OCI-M2 (cell line): ENCODE measurements at regions not wholly inside any gene's neighbourhood (a gene's known extent, or its start where the extent isn't known, plus 50 kb on each side); places are given as distances from the start of the nearest gene placed in this dataset.
"Not testable (repeated sequence)": the region's sequence is repeated elsewhere in the genome, so short reads cannot be mapped to it uniquely, and the experiment has no call there.

Source experiments
- DNase-seq: peaks from one replicate; lab custom pipeline; 2025; ENCODE audit not compliant: unreplicated experiment; lab: John Stamatoyannopoulos, UW

DNA sequence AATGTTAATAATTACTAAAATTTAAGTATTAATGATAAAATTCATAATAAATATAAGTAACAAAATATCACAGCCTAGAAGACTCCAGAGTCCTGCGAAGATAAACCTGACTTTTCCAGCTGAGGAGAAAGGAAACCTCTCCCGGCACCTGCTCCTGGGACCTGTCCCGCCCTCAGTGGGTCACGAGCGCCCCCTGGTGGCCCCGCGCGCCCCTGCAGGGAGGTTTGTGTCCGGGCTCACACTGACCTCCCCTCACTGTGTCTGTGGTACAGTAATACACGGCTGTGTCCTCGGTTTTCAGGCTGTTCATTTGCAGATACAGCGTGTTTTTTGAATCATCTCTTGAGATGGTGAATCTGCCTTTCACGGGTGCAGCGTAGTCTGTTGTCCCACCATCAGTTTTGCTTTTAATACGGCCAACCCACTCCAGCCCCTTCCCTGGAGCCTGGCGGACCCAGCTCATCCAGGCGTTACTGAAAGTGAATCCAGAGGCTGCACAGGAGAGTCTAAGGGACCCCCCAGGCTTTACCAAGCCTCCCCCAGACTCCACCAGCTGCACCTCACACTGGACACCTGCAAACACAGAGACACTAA lies 627.1 kb downstream of the TMEM121 start:
- not testable (repeated sequence) for DNase-seq

DNA sequence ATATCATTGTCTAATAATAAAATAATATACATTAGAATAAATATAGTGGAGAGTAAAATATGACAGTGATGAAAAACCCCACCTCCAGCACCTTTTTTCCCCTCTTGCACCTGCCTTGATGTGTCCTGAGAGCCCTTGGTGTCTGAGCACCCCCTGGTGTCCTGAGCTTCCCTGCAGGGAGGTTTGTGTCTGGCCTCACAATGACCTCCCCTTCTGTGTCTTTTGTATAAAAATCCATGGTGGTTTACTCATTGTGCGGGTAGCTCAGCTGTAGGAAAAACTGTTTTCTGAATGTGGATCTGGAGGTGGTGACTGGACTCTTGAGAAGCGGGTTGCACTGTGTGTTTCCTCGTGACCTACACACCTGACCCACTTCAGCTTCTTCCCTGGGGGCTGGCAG lies 636.9 kb downstream of the TMEM121 start:
- DNase-seq, result no peak

DNA sequence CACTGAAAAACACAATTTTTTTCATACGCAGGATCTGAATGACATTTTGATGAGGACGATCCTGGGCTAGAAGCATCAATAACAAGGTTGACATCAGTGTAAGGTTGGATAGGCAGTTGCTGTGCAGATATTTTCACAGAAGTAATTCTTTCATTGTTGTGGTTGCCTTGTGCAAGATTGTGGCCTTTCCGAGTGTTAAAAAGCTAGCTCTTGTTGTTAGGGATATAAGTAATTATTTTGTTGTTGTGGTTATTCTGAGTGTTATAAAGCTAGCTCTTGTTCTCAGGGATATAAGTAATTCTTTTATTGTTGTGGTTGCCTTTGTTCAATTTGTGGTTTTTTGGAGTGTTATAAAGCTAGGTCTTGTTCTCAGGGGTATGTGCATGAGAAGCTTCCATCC lies 637.4 kb downstream of the TMEM121 start:
- not testable (repeated sequence) for DNase-seq

DNA sequence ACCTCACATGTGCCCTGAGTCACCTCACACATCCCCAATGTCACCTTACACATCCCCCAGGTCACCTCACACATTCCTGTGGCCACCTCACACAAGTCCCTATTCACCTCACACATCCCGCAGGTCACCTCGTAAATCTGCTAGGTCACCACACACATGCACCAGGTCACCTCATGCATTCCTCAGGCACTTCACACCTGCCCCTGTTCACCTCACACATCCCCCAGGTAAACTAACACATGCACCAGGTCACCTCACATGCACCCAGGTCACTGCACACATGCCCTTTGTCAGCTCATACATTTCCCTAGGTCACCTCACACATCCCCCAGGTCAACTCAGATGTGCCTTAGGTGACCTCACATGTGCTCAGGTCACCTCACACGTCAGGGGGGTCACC lies 639.8 kb downstream of the TMEM121 start:
- DNase-seq, result no peak

DNA sequence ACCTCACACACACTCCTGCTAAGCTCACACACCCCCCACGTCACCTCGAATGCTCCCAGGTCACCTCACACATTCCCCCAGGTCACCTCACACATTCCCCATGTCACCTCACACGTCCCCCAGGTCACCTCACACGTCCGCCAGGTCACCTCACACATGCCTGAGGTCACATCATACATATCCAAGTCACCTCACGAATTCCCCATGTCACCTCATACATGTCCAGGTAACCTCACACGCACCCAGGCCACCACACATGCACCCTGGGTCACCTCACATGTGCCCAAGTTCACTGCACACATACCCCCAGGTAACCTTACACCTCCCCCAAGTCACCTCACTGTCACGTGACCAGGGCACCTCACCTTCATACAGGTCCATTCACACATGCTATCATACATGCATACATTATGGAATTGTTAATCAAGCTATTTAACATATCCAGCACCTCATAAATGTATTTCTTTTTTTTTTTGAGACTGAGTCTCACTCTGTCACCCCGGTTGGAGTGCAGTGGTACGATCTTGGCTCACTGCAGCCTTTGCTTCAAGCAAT lies 640.3 kb downstream of the TMEM121 start:
- DNase-seq, result no peak

DNA sequence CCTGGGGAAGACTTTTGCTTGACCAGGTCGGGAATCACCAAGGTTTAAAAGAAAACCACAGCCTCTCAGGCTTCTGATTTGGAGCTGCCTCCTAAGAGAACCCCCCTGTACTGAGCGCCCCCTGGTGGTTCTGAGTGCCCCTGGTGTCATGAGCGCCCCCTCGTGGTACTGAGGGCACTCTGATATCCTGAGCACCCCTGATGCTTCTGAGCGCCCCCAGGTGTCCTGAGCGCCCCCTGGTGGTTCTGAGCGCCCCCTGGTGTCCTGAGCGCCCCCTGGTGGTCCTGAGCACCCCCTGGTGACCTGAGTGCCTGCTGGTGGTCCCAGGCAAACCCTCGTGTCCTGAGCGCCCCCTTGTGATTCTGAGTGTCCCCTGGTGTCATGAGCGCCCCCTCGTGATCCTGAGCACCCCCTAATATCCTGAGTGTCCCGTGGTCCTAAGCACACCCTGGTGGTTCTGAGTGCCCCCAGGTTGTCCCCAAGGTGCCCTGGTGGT lies 643.8 kb downstream of the TMEM121 start:
- DNase-seq, result not testable (repeated sequence)

DNA sequence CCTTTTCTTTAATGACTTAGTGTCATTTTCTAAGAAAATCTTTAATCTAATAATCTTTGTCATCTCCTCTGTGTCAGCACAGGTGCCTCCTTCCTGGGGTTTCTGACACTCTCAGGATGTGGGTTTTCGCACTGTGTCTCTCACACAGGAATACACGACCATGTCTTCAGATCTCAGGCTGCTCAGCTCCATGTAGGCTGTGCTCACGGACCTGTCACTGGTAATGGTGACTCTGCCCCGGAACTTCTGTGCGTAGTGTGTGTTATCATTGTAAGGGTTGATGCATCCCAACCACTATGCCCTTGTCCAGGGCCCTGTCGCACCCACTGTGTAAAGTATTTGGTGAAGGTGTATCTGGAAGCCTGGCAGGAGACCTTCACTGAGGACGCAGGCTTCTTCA lies 647.8 kb downstream of the TMEM121 start:
- DNase-seq, result no peak

DNA sequence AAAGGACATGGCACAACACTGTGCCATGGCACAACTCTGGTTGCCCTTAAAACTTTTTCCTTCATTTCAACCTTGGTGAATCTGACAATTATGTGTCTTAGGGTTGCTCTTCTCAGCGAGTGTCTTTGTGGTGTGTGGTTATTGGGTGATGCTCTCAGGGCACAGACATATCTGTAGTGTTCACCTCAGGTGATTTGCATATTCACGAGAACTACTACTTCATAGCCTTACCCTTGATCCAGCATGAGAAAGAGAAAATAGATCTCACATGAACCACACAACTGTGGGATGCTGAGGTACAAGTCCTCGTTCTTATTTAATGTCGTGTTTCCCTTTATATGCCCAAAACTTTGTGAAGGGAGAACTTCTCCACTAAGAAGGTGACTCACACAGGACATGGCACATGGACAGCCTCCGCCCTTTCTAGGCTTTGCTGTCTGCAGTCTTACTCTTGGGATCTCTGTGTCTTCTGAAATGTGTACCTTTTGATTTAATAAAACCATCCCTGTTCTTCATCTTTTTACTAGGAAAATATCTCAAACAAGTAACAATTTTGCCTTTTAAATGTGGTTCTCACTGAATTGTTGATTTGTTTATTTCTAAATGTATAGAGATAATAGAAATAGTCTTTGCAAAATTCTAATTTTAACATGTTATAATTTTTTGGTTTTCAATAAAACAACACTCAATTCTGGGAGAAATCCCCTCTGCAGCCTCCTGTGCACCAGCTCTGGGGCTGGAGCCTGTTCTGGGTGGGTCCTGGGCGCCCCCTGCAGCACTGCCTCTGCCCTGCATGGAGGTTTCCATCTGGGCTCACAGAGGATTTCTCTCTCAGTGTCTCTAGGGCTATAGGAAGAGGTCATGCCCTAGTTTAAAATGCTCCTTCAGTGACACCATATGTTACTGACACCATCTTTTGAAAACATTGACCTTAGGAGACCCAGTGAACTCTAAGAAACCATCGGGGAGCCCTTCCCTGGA lies 651.2 kb downstream of the TMEM121 start:
- not testable (repeated sequence) for DNase-seq

DNA sequence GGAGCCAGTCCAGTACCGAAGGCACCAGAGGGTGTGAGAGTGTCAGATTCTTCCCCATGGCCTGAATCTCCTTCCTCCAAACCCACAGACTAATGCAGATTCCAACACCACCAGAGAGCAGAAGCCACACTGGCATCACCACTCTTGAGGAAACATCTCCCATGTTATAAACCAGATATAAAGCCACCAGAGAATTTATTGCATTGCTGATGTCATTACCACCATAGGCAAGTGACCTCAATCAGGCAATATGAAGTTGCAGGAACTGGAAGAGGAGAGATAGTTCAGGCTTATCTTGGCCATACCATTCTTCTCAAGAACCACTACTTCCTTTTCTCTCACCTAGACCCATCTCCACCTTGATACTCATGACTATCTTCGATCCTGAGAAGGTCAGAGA lies 653.4 kb downstream of the TMEM121 start:
- no peak for DNase-seq

DNA sequence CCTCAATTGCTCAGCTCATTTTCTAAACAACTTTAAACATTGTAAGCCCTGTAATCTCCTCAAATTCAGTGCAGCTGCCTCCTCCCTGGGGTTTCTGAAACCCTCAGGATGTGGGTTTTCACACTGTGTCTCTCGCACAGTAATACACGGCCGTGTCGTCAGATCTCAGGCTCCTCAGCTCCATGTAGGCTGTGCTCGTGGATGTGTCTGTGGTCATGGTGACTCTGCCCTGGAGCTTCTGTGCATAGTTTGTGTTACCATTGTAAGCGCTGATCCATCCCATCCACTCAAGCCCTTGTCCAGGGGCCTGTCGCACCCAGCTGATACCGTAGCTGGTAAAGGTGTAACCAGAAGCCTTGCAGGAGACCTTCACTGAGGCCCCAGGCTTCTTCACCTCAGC lies 658.4 kb downstream of the TMEM121 start:
- DNase-seq, result not testable (repeated sequence)

DNA sequence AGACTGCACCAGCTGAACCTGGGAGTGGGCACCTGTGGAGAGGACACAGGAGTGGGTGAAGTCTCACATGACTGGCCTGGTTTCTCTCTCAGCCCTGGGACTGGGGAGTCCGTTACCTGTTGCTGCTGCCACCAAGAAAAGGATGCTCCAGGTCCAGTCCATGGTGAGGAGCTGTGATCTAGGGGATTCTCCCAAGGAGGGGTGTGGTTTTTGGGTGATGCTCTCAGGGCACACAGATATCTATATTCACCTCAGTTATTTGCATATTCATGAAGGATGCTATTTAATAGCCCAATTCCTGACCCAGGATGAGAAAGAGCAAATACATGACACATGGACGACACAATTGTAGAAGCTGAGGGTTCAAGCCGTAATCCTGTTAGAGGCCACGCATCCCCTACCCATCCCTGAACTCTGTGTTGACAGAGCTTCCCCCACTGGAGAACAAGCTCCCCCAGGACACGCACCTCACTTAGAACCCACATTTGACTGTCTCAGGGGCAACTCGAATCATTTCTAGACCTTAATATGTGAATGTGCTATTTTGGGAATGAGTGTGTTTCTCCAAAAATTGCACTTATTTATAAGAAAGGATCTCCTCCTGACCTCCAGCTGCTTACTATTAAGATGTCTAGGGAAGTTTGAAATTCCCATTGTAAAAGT lies 658.9 kb downstream of the TMEM121 start:
- not testable (repeated sequence) for DNase-seq

DNA sequence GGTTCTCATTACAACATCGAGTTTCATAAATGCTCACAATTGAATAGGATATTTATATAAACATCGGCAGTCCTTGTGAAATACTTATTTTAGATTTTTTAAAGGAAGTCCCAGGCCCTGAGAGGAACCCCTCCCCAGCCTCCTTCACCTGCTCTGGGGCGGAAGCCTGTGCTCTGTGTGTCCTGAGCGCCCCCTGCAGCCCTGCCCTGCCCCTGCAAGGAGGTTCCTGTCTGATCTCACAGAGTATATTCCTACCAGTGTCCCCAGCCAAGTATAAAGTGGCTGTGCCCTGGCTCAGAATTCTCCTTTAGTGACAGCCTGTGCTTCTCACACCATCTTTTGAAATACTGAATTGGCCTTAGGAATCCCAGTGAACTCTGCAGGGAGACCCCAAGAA lies 659.5 kb downstream of the TMEM121 start:
- DNase-seq, result no peak

DNA sequence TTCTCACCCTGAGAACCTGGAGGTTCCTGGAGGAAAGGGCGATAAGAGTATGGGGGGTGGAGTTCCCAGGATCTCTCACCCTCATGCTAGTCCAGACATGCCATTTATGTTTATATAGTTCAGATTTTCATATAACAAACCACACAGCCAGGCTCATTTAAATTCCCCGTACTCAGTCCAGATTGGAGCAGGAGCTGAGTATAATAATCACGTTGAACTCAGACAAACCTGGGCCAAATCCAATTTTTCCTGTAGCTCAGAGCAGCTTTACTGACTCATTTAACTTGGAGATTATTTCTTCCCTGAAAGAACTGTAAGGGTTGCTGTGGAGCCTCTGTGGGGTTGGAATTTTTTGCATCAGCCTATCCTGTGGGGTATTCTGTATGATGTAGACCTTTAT lies 660.8 kb downstream of the TMEM121 start:
- DNase-seq, result no peak

DNA sequence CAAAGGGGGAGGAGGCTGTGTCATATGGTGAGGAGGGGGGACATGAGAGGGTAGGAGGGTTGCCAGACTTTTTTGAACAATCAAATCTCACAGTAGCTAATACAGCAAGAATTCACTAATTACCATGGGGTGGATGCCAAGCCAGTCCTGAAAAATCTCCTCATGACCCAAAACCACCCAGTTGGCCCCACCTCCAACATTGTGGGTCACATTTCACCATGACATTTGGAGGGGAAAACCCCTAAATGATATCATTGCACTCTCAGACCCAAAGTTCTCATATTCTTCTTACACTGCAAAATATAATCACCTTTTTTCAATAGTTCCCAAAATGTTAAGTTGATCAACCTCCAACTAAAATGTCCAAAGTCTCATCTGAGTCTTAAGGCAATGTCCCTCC lies 666.3 kb downstream of the TMEM121 start:
- not testable (repeated sequence) for DNase-seq

DNA sequence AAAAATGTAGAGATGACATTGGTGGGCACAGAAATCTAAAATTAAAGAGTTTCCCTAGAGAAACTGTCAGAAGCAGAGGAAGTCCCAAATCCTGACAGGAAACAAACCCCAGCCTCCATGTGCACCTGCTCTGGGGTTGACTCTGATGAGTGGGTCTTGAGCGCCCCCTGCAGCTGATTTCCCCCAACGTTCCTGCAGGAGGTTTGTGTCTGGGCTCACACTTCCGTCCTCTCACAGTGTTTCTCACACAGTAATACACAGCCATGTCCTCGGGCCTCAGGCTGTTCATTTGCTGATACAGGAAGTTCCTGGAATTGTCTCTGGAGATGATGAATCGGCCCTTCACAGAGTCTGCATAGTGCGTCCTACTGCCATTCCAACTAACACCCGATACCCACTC lies 670.1 kb downstream of the TMEM121 start:
- not testable (repeated sequence) for DNase-seq

DNA sequence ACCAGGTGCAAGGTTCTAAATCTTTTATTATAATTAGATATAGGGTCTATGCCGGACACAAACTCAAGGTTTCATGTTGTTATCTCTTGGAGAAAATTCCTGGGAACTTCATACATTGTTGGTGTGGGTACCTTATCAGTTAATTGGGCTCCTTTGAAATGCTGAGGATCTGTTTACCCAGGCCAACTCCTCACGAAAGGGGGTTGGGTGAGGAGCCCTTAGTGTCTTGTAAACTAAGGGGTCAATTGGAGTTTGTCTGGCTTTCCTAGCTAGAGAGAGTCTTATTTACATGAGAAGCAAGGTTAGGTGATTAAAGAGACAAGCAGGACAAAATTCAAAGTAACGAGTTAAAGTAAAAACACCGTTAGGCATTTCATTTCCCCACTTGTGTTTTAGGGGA lies 670.9 kb downstream of the TMEM121 start:
- DNase-seq, result not testable (repeated sequence)

DNA sequence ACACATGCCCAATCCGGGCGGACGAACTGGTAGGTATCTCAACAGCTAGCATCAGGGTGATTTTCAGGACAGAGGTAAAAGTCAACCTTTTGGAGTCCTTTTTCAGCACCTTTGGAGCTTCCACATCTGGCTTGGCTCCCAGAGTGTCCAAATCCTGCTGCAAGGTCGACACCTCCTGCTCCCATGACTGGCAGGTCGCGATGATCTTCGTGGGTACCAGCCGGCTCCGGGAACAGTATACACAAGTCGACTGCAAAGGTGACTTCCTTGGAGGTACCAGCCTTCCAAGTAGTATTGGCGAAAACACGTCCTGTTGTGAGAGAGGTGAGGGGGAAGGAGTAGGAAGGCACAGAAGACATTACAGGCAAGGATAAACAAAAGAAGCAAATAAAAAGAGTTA lies 672.7 kb downstream of the TMEM121 start:
- DNase-seq, result no peak

DNA sequence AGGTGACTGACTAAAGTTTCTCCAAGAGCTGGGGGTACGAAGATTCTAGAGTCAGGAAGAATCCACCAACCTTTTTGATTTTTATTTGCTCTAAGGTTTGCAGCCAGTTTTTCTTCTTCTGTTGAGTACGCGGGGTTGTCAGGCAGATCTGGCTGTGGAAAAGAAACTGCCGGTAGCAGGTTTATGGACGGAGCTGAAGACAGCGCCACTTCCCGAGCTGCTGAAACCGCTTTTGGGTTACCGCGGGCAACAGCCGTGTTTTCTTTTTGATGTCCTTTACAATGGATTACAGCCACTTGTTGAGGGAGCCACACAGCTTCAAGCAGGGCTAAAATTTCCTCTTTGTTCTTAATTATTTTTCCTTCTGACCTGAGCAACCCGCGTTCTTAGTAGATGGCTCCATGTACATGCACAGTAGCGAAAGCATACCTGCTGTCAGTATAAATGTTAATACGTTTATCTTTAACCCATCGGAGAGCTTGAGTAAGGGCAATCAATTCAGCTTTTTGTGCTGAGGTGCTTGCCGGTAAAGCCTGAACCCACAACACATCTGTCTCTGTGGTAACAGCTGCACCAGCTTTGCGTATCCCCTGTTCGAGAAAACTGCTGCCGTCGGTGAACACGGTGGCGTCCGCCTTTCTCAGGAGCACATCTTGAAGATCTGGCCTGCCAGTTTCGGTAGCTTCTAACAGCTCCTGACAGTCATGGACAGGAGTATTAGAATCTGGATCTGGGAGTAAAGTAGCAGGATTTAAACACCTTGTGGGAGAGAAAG lies 674.3 kb downstream of the TMEM121 start:
- DNase-seq, result no peak

DNA sequence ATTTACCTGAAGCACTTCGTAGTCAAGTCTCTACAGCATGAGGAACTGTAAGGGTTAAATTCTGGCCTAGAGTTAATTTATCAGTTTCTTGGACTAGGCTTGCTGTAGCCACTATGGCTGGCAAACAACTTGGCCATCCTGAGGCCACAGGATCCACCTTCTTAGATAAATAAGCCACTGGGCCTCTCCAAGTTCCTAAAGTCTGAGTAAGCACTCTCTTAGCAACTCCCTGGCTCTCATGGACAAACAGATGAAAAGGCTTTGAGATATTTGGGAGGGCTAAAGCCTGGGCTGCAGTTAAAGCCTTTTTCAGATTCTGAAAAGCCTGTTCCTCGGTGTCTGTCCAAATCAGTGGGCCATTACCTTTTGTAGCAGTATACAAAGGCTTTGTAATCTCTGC lies 675.0 kb downstream of the TMEM121 start:
- DNase-seq, result no peak

DNA sequence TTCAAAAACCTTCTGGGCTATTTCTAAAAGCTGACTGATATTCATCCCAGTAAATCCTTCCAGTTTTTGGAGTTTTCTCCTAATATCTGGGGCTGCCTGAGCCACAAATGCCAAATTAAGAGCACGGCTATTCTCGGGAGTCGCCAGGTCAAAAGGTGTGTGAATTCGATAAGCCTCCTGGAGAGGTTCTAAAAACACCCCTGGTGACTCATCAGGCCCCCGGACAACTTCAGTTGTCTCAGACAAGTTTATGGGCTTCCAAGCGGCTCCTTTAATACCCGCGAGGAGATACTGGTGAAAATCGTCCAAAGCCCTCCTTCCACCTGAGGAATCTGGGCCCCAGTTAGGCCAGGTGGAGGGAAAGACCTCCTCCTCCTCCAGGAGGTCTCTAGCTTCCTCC lies 677.1 kb downstream of the TMEM121 start:
- DNase-seq, result no peak

DNA sequence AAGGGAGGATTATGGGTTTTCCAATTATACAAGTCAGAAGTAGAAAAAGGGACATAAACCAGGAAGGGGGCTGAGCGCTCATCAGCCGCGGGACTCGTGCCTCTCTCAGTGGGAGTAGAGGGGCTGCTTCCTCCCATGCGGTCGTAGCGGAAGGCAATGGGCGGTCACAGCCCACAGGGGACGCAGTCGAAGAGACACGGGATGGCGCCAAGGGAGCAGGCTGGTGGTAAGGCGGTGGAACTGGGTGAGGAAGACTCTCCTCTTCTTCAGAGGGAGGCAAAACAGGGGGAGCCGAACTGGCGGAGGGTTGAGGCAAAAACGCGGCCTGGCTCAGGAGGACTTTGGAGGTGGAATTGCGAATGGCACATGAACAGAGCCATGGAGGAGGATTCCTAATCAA lies 677.7 kb downstream of the TMEM121 start:
- DNase-seq, result no peak
